Uterus (tissue), 2 donors: ENCODE measurements at regions not wholly inside any gene's neighbourhood (a gene's known extent, or its start where the extent isn't known, plus 50 kb on each side); places are given as distances from the start of the nearest gene placed in this dataset.

Source experiments
- CTCF ChIP-seq, 4 experiments: fragments of 200-600 bp in 2 of 4; fragments of 450-650 bp in 2 of 4; sonication (generic) in 2 of 4; IDR thresholded peaks; one replicate each; pipeline ENCODE4 v1.5.1; 2016 to 2019; ENCODE audit warnings: antibody characterized with exemption in 4 of 4, mild to moderate bottlenecking in 2 of 4, moderate library complexity in 1 of 4
- POLR2A ChIP-seq, 2 donors: fragments of 450-650 bp; IDR thresholded peaks; one replicate each; pipeline ENCODE4 v1.6.1; 2016; ENCODE audit warnings: antibody characterized with exemption in 2 of 2, mild to moderate bottlenecking in 1 of 2, moderate library complexity in 1 of 2

GRCh38 chr12:124696693-124697476 lies 129.5 kb upstream of the NCOR2 start:
- no peak for TF ChIP-seq CTCF (IDR thresholded peaks at IDR 0.05)
- no peak for TF ChIP-seq POLR2A (IDR thresholded peaks at IDR 0.05)
